Upper lobe of left lung (tissue), 6 donors: ENCODE measurements at regions not wholly inside any gene's neighbourhood (a gene's known extent, or its start where the extent isn't known, plus 50 kb on each side); places are given as distances from the start of the nearest gene placed in this dataset.
A peak's percentile ranks its signal among the peaks of the same experiment; 100 is the strongest.

ENCODE experiments used
- ATAC-seq, 2 donors: fragments of 200-7000 bp; cut with Tn5 transposase; one replicate each; pipeline ENCODE4 v1.9.1; 2022; ENCODE audit warnings: mild to moderate bottlenecking in 2 of 2, moderate library complexity in 2 of 2; ENCODE audit not compliant: low FRiP score in 2 of 2
- DNase-seq, 2 donors: peaks; one replicate each; pipeline ENCODE4 v3.0.0-alpha.2; 2019 to 2020
- H3K27ac ChIP-seq, 4 donors: fragments of 200-600 bp; sonication (generic); one replicate each; pipeline ENCODE4 v1.5.1; 2016 to 2019
- H3K27me3 ChIP-seq, 4 donors: fragments of 200-600 bp; sonication (generic); one replicate each; pipeline ENCODE4 v1.5.1; 2017 to 2019
- H3K36me3 ChIP-seq, 4 donors: fragments of 200-600 bp; sonication (generic); one replicate each; pipeline ENCODE4 v1.5.1; 2016 to 2019
- H3K4me1 ChIP-seq, 4 donors: fragments of 200-600 bp; sonication (generic); one replicate each; pipeline ENCODE4 v1.5.1; 2018 to 2019
- H3K4me3 ChIP-seq, 4 donors: fragments of 200-600 bp; sonication (generic); one replicate each; pipeline ENCODE4 v1.5.1; 2017 to 2019; ENCODE audit warnings: mild to moderate bottlenecking in 2 of 4, moderate library complexity in 1 of 4
- H3K9me3 ChIP-seq, 4 donors: fragments of 200-600 bp; sonication (generic); one replicate each; pipeline ENCODE4 v1.5.1; 2018 to 2019
- EP300 ChIP-seq, 4 donors: sonication (generic); formaldehyde crosslinking; IDR thresholded peaks; one replicate each; pipeline ENCODE4 v1.5.1; 2017; ENCODE audit warnings: antibody characterized with exemption in 4 of 4, control low read depth in 2 of 4
- POLR2A ChIP-seq, 4 donors: fragments of 450-650 bp; IDR thresholded peaks; one replicate each; pipeline ENCODE4 v1.5.1; 2016 to 2017; ENCODE audit warnings: antibody characterized with exemption in 4 of 4, mild to moderate bottlenecking in 2 of 4
- POLR2AphosphoS5 ChIP-seq, 2 donors: sonication (generic); formaldehyde crosslinking; IDR thresholded peaks; one replicate each; pipeline ENCODE4 v1.5.1; 2017; ENCODE audit warnings: antibody characterized with exemption in 2 of 2
- WGBS, 2 donors: methylation state at CpG; one replicate each; pipeline ENCODE4 v1.1.5; 2017 to 2018; 5-methylcytosine and 5-hydroxymethylcytosine counted together
- TF ChIP-seq, protein P1 (sequence below), 6 experiments: fragments of 450-650 bp in 4 of 6; fragments of 200-600 bp in 2 of 6; sonication (generic) in 2 of 6; IDR thresholded peaks; one replicate each; pipeline ENCODE4 v1.5.1; 2016 to 2019; ENCODE audit warnings: antibody characterized with exemption in 6 of 6
- donor health status: DM: no; HTN: no; CAD: no; lungs with moderate emphysema.
- donor health status: DM: no; HTN: yes; CAD: no; lungs with severe emphysema.

DNA sequence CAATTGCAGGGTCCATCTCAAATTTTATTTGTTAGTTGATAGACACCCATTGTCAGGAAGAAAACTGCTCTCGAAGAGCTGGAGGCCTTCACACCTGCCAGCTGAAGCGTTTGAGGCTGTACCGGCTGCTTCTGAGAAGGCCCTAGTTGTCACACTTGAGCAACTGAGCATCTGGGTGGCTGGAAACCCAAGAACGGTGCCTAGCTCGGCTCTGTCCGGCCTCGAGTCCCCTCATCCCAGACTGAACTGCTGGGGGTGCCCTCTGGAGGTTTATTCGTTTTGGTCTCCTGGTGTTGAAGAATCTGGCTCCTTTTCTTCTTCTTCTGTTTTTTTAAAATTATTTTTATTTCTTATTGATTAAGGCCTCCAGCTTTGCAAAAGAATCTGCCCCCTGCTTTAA, 59.3 kb upstream of the EXOC6 start:
- ATAC-seq (no peak), DNase-seq (no peak)
- 88% methylated on average over 8 of the region's 8 CpGs for WGBS, 2 donors
- TF ChIP-seq POLR2AphosphoS5 (IDR thresholded peaks at IDR 0.05) (no peak), POLR2A (IDR thresholded peaks at IDR 0.05) (no peak), EP300 (IDR thresholded peaks at IDR 0.05) (no peak)
- TF ChIP-seq, protein P1, sequence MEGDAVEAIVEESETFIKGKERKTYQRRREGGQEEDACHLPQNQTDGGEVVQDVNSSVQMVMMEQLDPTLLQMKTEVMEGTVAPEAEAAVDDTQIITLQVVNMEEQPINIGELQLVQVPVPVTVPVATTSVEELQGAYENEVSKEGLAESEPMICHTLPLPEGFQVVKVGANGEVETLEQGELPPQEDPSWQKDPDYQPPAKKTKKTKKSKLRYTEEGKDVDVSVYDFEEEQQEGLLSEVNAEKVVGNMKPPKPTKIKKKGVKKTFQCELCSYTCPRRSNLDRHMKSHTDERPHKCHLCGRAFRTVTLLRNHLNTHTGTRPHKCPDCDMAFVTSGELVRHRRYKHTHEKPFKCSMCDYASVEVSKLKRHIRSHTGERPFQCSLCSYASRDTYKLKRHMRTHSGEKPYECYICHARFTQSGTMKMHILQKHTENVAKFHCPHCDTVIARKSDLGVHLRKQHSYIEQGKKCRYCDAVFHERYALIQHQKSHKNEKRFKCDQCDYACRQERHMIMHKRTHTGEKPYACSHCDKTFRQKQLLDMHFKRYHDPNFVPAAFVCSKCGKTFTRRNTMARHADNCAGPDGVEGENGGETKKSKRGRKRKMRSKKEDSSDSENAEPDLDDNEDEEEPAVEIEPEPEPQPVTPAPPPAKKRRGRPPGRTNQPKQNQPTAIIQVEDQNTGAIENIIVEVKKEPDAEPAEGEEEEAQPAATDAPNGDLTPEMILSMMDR (IDR thresholded peaks at IDR 0.05): no peak
- no peak overlapping the region for H3K27ac ChIP-seq
- no peaks in the 10 kb centered on the region for H3K27me3 ChIP-seq
- no peaks in the 10 kb centered on the region for H3K9me3 ChIP-seq
- peaks cover 0 to 3% (median 0%) of the 10 kb centered on the region in 4 donors for H3K4me1 ChIP-seq
- no peak overlapping the region for H3K4me3 ChIP-seq
- H3K36me3 ChIP-seq: no peaks in the 10 kb centered on the region

DNA sequence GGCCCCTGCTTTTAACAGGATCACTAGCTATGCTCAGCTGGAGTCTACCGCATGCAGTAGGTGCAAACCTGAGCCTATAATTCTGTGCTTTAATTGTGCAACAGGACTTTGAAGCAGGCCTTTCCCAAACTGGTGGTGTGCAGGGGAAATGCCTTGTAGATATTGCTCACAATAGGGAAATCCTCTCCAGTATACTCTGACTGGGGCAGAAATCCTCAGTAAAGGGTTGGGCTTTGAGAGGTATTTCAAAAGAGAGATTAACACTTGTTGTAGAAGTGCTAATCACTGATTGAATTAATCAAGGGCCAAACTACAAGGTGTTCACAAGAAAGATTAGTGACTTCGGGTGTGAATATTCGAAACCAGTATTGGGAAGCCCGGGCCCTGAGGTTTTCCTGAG, 58.5 kb upstream of the EXOC6 start:
- Histone ChIP-seq H3K9me3 (no peaks in the 10 kb centered on the region), H3K27ac (peak overlapping the region in 2 of 4 donors; percentile 36 to 49), H3K27me3 (no peaks in the 10 kb centered on the region), H3K4me3 (no peak overlapping the region), H3K36me3 (no peaks in the 10 kb centered on the region), H3K4me1 (peaks cover 0 to 3% (median 0%) of the 10 kb centered on the region in 4 donors)
- ATAC-seq: no peak
- no peak for TF ChIP-seq POLR2A (IDR thresholded peaks at IDR 0.05)
- no peak for TF ChIP-seq POLR2AphosphoS5 (IDR thresholded peaks at IDR 0.05)
- TF ChIP-seq, protein P1 (IDR thresholded peaks at IDR 0.05): no peak
- TF ChIP-seq EP300 (IDR thresholded peaks at IDR 0.05): no peak
- DNase-seq: no peak
- WGBS, 2 donors: 48 to 78% methylated on average over 4 of the region's 4 CpGs

DNA sequence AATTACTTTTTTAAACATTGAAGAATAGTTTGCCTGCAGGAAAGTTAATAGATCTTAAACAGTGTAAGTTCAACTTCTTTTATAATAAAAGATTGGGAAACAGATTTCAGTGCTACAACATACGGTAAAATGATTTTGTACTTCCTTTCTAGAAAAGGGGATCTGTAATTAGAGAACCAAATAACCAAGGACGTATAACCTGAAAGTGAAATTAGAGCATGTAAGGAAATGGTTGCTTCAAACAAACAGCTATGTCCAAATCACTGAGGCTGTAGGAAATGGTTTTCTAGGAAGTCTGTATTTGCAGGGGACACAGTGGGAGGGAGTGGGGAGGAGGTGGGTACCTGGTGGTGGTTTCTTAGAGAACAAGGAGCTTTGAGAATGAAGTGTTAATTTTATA, 57.9 kb upstream of the EXOC6 start:
- H3K27ac ChIP-seq: peak overlapping the region in 2 of 4 donors; percentile 36 to 49
- peak in 1 of 2 donors; percentile 62 for ATAC-seq

DNA sequence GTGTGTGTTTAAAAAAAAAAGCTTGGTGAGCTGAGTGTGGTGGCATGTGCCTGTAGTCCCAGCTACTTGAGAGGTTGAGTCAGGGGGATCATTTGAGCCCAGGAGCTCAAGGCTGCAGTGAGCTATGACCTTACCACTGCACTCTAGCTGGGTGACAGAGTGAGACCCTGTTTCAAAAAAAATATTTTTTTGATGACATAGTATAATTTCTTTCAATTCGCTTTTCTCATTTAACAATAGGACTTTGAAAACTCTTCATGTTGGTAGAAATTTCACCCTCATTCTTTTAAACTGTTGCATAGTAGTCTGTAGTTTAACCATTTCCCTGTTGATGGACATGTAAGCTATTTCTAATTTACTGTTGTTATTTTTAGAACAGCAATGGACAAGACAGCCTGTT, 55.7 kb upstream of the EXOC6 start:
- Histone ChIP-seq H3K27ac (no peak overlapping the region), H3K9me3 (no peaks in the 10 kb centered on the region), H3K27me3 (no peaks in the 10 kb centered on the region), H3K4me1 (peaks cover 0 to 3% (median 0%) of the 10 kb centered on the region in 4 donors), H3K36me3 (no peaks in the 10 kb centered on the region), H3K4me3 (no peak overlapping the region)
- ATAC-seq (no peak), DNase-seq (no peak)
- no peak for TF ChIP-seq POLR2A (IDR thresholded peaks at IDR 0.05)
- TF ChIP-seq EP300 (IDR thresholded peaks at IDR 0.05): no peak
- WGBS, 2 donors: 94 to 98% methylated on average over 1 of the region's 1 CpG

More for the DNA sequence above, 57.9 kb upstream of the EXOC6 start:
- 39 to 43% methylated on average over 2 of the region's 2 CpGs for WGBS, 2 donors
- Histone ChIP-seq H3K4me1 (peaks cover 0 to 3% (median 0%) of the 10 kb centered on the region in 4 donors), H3K9me3 (no peaks in the 10 kb centered on the region), H3K4me3 (no peak overlapping the region), H3K36me3 (no peaks in the 10 kb centered on the region), H3K27me3 (no peaks in the 10 kb centered on the region)
- TF ChIP-seq, protein P1 (IDR thresholded peaks at IDR 0.05): no peak
- no peak for TF ChIP-seq EP300 (IDR thresholded peaks at IDR 0.05)
- no peak for TF ChIP-seq POLR2A (IDR thresholded peaks at IDR 0.05)
- no peak for TF ChIP-seq POLR2AphosphoS5 (IDR thresholded peaks at IDR 0.05)
- no peak for DNase-seq
